Mesenchymal stem cell (in vitro differentiated cells and primary cell): ENCODE measurements at regions not wholly inside any gene's neighbourhood (a gene's known extent, or its start where the extent isn't known, plus 50 kb on each side); places are given as distances from the start of the nearest gene placed in this dataset.

Experiments
- DNase-seq: peaks from one replicate; pipeline ENCODE4 v3.0.0-alpha.2; 2013
- H2AFZ ChIP-seq: one replicate; pipeline ENCODE4 v1.6.1; 2013; ENCODE audit warnings: low read depth, mild to moderate bottlenecking, control low read depth, inconsistent platforms, low read length, moderate library complexity
- H2AK5ac ChIP-seq: 2 replicates; pipeline ENCODE4 v1.6.1; 2013; ENCODE audit warnings: low read length, moderate library complexity, mild to moderate bottlenecking, inconsistent platforms; ENCODE audit not compliant: severe bottlenecking
- H2BK120ac ChIP-seq: one replicate; pipeline ENCODE4 v1.6.1; 2013; ENCODE audit warnings: low read depth, mild to moderate bottlenecking, inconsistent platforms, low read length, moderate library complexity
- H2BK12ac ChIP-seq, 2 experiments: one replicate each; pipeline ENCODE4 v1.6.1; 2013; ENCODE audit warnings: inconsistent platforms in 2 of 2, low read length in 2 of 2, mild to moderate bottlenecking in 2 of 2, moderate library complexity in 2 of 2, control low read depth in 1 of 2
- H2BK15ac ChIP-seq: one replicate; pipeline ENCODE4 v1.6.1; 2013; ENCODE audit warnings: mild to moderate bottlenecking, low read depth, inconsistent platforms; ENCODE audit not compliant: poor library complexity, severe bottlenecking
- H2BK5ac ChIP-seq: 2 replicates; pipeline ENCODE4 v1.6.1; 2013; ENCODE audit warnings: low read depth, mild to moderate bottlenecking, low read length, control low read depth, inconsistent platforms; ENCODE audit not compliant: poor library complexity, severe bottlenecking
- H3K14ac ChIP-seq, 2 experiments: one replicate each; pipeline ENCODE4 v1.6.1; 2013; ENCODE audit warnings: inconsistent platforms in 2 of 2, low read length in 2 of 2, control low read depth in 1 of 2, mild to moderate bottlenecking in 1 of 2, moderate library complexity in 1 of 2
- H3K18ac ChIP-seq, 2 experiments: one replicate each; pipeline ENCODE4 v1.6.1; 2013; ENCODE audit warnings: inconsistent platforms in 2 of 2, low read length in 2 of 2, control low read depth in 1 of 2, low read depth in 1 of 2, mild to moderate bottlenecking in 1 of 2
- H3K23ac ChIP-seq, 2 experiments: one replicate each; pipeline ENCODE4 v1.6.1; 2013; ENCODE audit warnings: inconsistent platforms in 2 of 2, low read length in 2 of 2, mild to moderate bottlenecking in 2 of 2, moderate library complexity in 2 of 2, control low read depth in 1 of 2
- H3K27ac ChIP-seq: 2 replicates; pipeline ENCODE4 v1.5.1; 2013; ENCODE audit warnings: mild to moderate bottlenecking, moderate library complexity, low read length, control low read depth, inconsistent platforms; ENCODE audit not compliant: poor library complexity, severe bottlenecking
- H3K27me3 ChIP-seq, 2 experiments: 2 replicates each; pipeline versions ENCODE4 v1.6.1 to v1.7.0; 2013; ENCODE audit warnings: low read length in 2 of 2, mild to moderate bottlenecking in 2 of 2, moderate library complexity in 2 of 2, control low read depth in 1 of 2, inconsistent platforms in 1 of 2; ENCODE audit not compliant: control insufficient read depth in 1 of 2, insufficient read depth in 1 of 2
- H3K36me3 ChIP-seq, 2 experiments: 2 replicates each; pipeline versions ENCODE4 v1.6.1 to v1.7.0; 2013; ENCODE audit warnings: low read length in 2 of 2, control low read depth in 1 of 2, inconsistent platforms in 1 of 2, low read depth in 1 of 2, mild to moderate bottlenecking in 1 of 2; ENCODE audit not compliant: insufficient read depth in 2 of 2, control insufficient read depth in 1 of 2
- H3K4ac ChIP-seq, 2 experiments: one replicate each; pipeline ENCODE4 v1.6.1; 2013; ENCODE audit warnings: inconsistent platforms in 2 of 2, low read length in 2 of 2, mild to moderate bottlenecking in 2 of 2, moderate library complexity in 2 of 2, control low read depth in 1 of 2, low read depth in 1 of 2
- H3K4me1 ChIP-seq: 2 replicates; pipeline ENCODE4 v1.6.1; 2013; ENCODE audit warnings: low read depth, low read length, control low read depth; ENCODE audit not compliant: control insufficient read depth, insufficient read depth
- H3K4me2 ChIP-seq: 2 replicates; pipeline ENCODE4 v1.6.1; 2013; ENCODE audit warnings: low read length, mild to moderate bottlenecking, inconsistent platforms; ENCODE audit not compliant: poor library complexity, severe bottlenecking
- H3K4me3 ChIP-seq, 2 experiments: 2 replicates each; pipeline versions ENCODE4 v1.5.1 to v1.7.0; 2013; ENCODE audit warnings: low read length in 2 of 2, mild to moderate bottlenecking in 2 of 2, control low read depth in 1 of 2, low read depth in 1 of 2; ENCODE audit not compliant: insufficient read depth in 1 of 2
- H3K79me1 ChIP-seq: replicated peaks from 2 replicates; pipeline ENCODE4 v1.6.1; 2013; ENCODE audit warnings: mild to moderate bottlenecking, control low read depth, low read length, inconsistent platforms; ENCODE audit not compliant: poor library complexity, severe bottlenecking
- H3K9ac ChIP-seq: 2 replicates; pipeline ENCODE4 v1.7.0; 2013; ENCODE audit warnings: mild to moderate bottlenecking, low read length, moderate library complexity
- H3K9me3 ChIP-seq: 2 replicates; pipeline ENCODE4 v1.7.0; 2013; ENCODE audit warnings: mild to moderate bottlenecking, low read length; ENCODE audit not compliant: control insufficient read depth
- H4K8ac ChIP-seq: one replicate; pipeline ENCODE4 v1.6.1; 2013; ENCODE audit warnings: inconsistent platforms, mild to moderate bottlenecking, low read length, moderate library complexity
- H4K91ac ChIP-seq: one replicate; pipeline ENCODE4 v1.6.1; 2013; ENCODE audit warnings: mild to moderate bottlenecking, low read length, inconsistent platforms
- WGBS: methylation state at CpG from one replicate; pipeline ENCODE4 v1.1.7; 2013; ENCODE audit warnings: mixed read lengths; 5-methylcytosine and 5-hydroxymethylcytosine counted together

- Histone ChIP-seq H2AFZ (no peak overlapping the region), H3K9ac (no peak overlapping the region), H3K9me3 (peaks cover 6% of the 10 kb centered on the region), H3K36me3 (no peaks in the 10 kb centered on the region), H3K4ac (no peak overlapping the region), H3K4me1 (peaks cover 2% of the 10 kb centered on the region), H3K4me2 (no peak overlapping the region), H4K91ac (no peak overlapping the region), H3K79me1 (no peaks in the 10 kb centered on the region), H2AK5ac (no peak overlapping the region), H3K27ac (no peak overlapping the region), H2BK5ac (no peak overlapping the region), H3K18ac (no peak overlapping the region), H4K8ac (no peak overlapping the region), H3K27me3 (no peaks in the 10 kb centered on the region), H3K4me3 (no peak overlapping the region), H2BK15ac (no peak overlapping the region), H2BK12ac (no peak overlapping the region), H3K14ac (no peak overlapping the region), H3K23ac (no peak overlapping the region), H2BK120ac (no peak overlapping the region)
- WGBS, result 97% methylated on average over 4 of the region's 5 CpGs
- DNase-seq, result no peak
Measured at GRCh38 chr13:105031306-105031705, 1504.2 kb downstream of the EFNB2 start.

- no peaks in the 10 kb centered on the region for H3K36me3 ChIP-seq
- no peak overlapping the region for H3K23ac ChIP-seq
- H2AK5ac ChIP-seq, result no peak overlapping the region
- DNase-seq, result no peak
- no peak overlapping the region for H3K4ac ChIP-seq
- no peak overlapping the region for H4K8ac ChIP-seq
- H2AFZ ChIP-seq, result no peak overlapping the region
- 98% methylated on average over 2 of the region's 3 CpGs for whole genome bisulfite sequencing
- no peak overlapping the region for H3K18ac ChIP-seq
- H3K14ac ChIP-seq, result no peak overlapping the region
- H3K9me3 ChIP-seq, result peaks cover 6% of the 10 kb centered on the region
- no peaks in the 10 kb centered on the region for H3K79me1 ChIP-seq
- H2BK15ac ChIP-seq, result no peak overlapping the region
- no peak overlapping the region for H2BK12ac ChIP-seq
- H4K91ac ChIP-seq, result no peak overlapping the region
- H3K4me1 ChIP-seq, result peaks cover 2% of the 10 kb centered on the region
- H3K4me2 ChIP-seq, result no peak overlapping the region
- H3K27ac ChIP-seq, result no peak overlapping the region
- H3K9ac ChIP-seq, result no peak overlapping the region
- no peaks in the 10 kb centered on the region for H3K27me3 ChIP-seq
- H2BK120ac ChIP-seq, result no peak overlapping the region
- H2BK5ac ChIP-seq, result no peak overlapping the region
- H3K4me3 ChIP-seq, result no peak overlapping the region
Measured at GRCh38 chr13:105030851-105031250, 1504.6 kb downstream of the EFNB2 start.

DNA sequence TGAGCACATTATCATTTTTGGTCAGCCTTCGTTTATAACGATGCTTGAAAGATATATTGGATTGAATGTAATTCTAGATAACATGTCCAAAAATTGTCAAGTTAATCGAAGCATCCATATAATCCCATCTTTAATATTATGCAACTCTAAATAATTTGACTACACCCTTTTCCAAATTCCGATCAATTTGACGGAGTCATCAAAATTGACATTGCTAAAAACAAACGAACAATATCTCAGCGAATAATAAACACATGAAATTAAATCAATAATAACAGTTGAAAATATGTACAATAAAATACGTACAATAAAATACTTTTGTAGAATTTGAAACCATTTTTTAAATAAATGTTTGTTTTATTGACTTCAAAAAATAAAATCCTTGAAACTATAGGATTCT is 1516.4 kb downstream of the EFNB2 start:
- Histone ChIP-seq H4K8ac (no peak overlapping the region), H3K9ac (no peak overlapping the region), H3K9me3 (peaks cover 18% of the 10 kb centered on the region), H2BK5ac (no peak overlapping the region), H2AFZ (no peak overlapping the region), H2BK15ac (no peak overlapping the region), H3K27ac (no peak overlapping the region), H3K23ac (no peak overlapping the region), H3K14ac (no peak overlapping the region), H3K27me3 (no peaks in the 10 kb centered on the region), H3K4me1 (no peaks in the 10 kb centered on the region), H3K4me2 (no peak overlapping the region), H3K4ac (no peak overlapping the region), H2BK12ac (no peak overlapping the region), H2BK120ac (no peak overlapping the region), H3K4me3 (no peak overlapping the region), H4K91ac (no peak overlapping the region), H3K18ac (no peak overlapping the region), H2AK5ac (no peak overlapping the region), H3K36me3 (no peaks in the 10 kb centered on the region), H3K79me1 (no peaks in the 10 kb centered on the region)
- no peak for DNase-seq
- 93% methylated on average over 5 of the region's 8 CpGs for WGBS

GRCh38 chr13:105016266-105016665 is 1519.2 kb downstream of the EFNB2 start:
- 79% methylated on average over 4 of the region's 4 CpGs for WGBS
- Histone ChIP-seq H2BK15ac (no peak overlapping the region), H4K8ac (no peak overlapping the region)

More at GRCh38 chr13:105016266-105016665, 1519.2 kb downstream of the EFNB2 start:
- no peak overlapping the region for H3K9ac ChIP-seq
- no peak overlapping the region for H4K91ac ChIP-seq
- no peak overlapping the region for H3K4me2 ChIP-seq
- H3K9me3 ChIP-seq, result peaks cover 7% of the 10 kb centered on the region
- no peak overlapping the region for H2BK120ac ChIP-seq
- H3K18ac ChIP-seq, result no peak overlapping the region
- no peak overlapping the region for H3K23ac ChIP-seq
- H3K79me1 ChIP-seq, result no peaks in the 10 kb centered on the region
- no peak overlapping the region for H3K4me3 ChIP-seq
- no peak overlapping the region for H3K27ac ChIP-seq
- no peak overlapping the region for H3K14ac ChIP-seq
- H3K27me3 ChIP-seq, result no peaks in the 10 kb centered on the region
- no peaks in the 10 kb centered on the region for H3K4me1 ChIP-seq
- H3K4ac ChIP-seq, result no peak overlapping the region
- no peaks in the 10 kb centered on the region for H3K36me3 ChIP-seq
- no peak for DNase-seq
- no peak overlapping the region for H2BK12ac ChIP-seq
- H2AK5ac ChIP-seq, result no peak overlapping the region
- H2BK5ac ChIP-seq, result no peak overlapping the region
- H2AFZ ChIP-seq, result no peak overlapping the region
